RWPE2 (cell line): ENCODE measurements at regions not wholly inside any gene's neighbourhood (a gene's known extent, or its start where the extent isn't known, plus 50 kb on each side); places are given as distances from the start of the nearest gene placed in this dataset.

ENCODE experiments used
- ATAC-seq: fragments of 200-7000 bp; cut with Tn5 transposase; 3 replicates; pipeline ENCODE4 v1.9.1; 2021; ENCODE audit warnings: low read depth
- DNase-seq: peaks from one replicate; pipeline ENCODE4 v3.0.0-alpha.2; 2020; ENCODE audit warnings: low spot score
- H3K27ac ChIP-seq: fragments of 450-650 bp; 2 replicates; pipeline ENCODE4 v1.5.1; 2017; ENCODE audit warnings: mild to moderate bottlenecking; ENCODE audit not compliant: poor library complexity, severe bottlenecking
- H3K27me3 ChIP-seq: fragments of 250-450 bp; sonication (Bioruptor Pico); 2 replicates; pipeline ENCODE4 v1.5.1; 2021; ENCODE audit warnings: mild to moderate bottlenecking, moderate library complexity; ENCODE audit not compliant: insufficient read depth, poor library complexity, severe bottlenecking
- H3K36me3 ChIP-seq: fragments of 250-450 bp; sonication (Bioruptor Pico); 2 replicates; pipeline ENCODE4 v1.5.1; 2020; ENCODE audit warnings: low read depth, mild to moderate bottlenecking, moderate library complexity
- H3K4me1 ChIP-seq: fragments of 250-450 bp; sonication (Bioruptor Pico); 2 replicates; pipeline ENCODE4 v1.5.1; 2021; ENCODE audit warnings: mild to moderate bottlenecking, moderate library complexity; ENCODE audit not compliant: insufficient read depth, poor library complexity, severe bottlenecking
- H3K4me3 ChIP-seq: fragments of 250-450 bp; sonication (Bioruptor Pico); 2 replicates; pipeline ENCODE4 v1.5.1; 2021; ENCODE audit warnings: mild to moderate bottlenecking, moderate library complexity; ENCODE audit not compliant: severe bottlenecking
- H3K9me3 ChIP-seq: fragments of 250-450 bp; sonication (Bioruptor Pico); 2 replicates; pipeline ENCODE4 v1.5.1; 2021; ENCODE audit warnings: mild to moderate bottlenecking, moderate library complexity; ENCODE audit not compliant: severe bottlenecking
- CTCF ChIP-seq: fragments of 450-650 bp; IDR thresholded peaks from one replicate; pipeline ENCODE4 v1.5.1; 2017; ENCODE audit warnings: mild to moderate bottlenecking, moderate library complexity; ENCODE audit not compliant: poor library complexity, severe bottlenecking

- no peak for ATAC-seq
- H3K4me1 ChIP-seq = no peaks in the 10 kb centered on the region
- H3K9me3 ChIP-seq = no peaks in the 10 kb centered on the region
- H3K27ac ChIP-seq = no peak overlapping the region
- no peaks in the 10 kb centered on the region for H3K36me3 ChIP-seq
- no peak for TF ChIP-seq CTCF
- H3K27me3 ChIP-seq = no peaks in the 10 kb centered on the region
- no peak overlapping the region for H3K4me3 ChIP-seq
- no peak for DNase-seq
Measured at GRCh38 chr12:19065871-19066270, 63.7 kb upstream of the PLEKHA5 start.

GRCh38 chr12:19066475-19067001 is 63.0 kb upstream of the PLEKHA5 start:
- Histone ChIP-seq H3K9me3 (no peaks in the 10 kb centered on the region), H3K4me3 (no peak overlapping the region), H3K27me3 (no peaks in the 10 kb centered on the region), H3K27ac (no peak overlapping the region), H3K36me3 (no peaks in the 10 kb centered on the region), H3K4me1 (no peaks in the 10 kb centered on the region)
- no peak for DNase-seq
- TF ChIP-seq CTCF = no peak
- no peak for ATAC-seq

GRCh38 chr12:19068137-19068536 is 61.4 kb upstream of the PLEKHA5 start:
- H3K4me1 ChIP-seq = no peaks in the 10 kb centered on the region
- no peak for DNase-seq
- TF ChIP-seq CTCF = no peak
- H3K27me3 ChIP-seq = no peaks in the 10 kb centered on the region
- no peaks in the 10 kb centered on the region for H3K36me3 ChIP-seq
- H3K4me3 ChIP-seq = no peak overlapping the region
- no peak overlapping the region for H3K27ac ChIP-seq
- ATAC-seq = no peak
- no peaks in the 10 kb centered on the region for H3K9me3 ChIP-seq

- H3K36me3 ChIP-seq = no peaks in the 10 kb centered on the region
- H3K4me1 ChIP-seq = no peaks in the 10 kb centered on the region
- H3K27ac ChIP-seq = no peak overlapping the region
- H3K9me3 ChIP-seq = no peaks in the 10 kb centered on the region
- no peak for ATAC-seq
- H3K4me3 ChIP-seq = no peak overlapping the region
- H3K27me3 ChIP-seq = no peaks in the 10 kb centered on the region
- no peak for DNase-seq
- TF ChIP-seq CTCF = no peak
Measured at GRCh38 chr12:19070341-19070740, 59.2 kb upstream of the PLEKHA5 start.

- no peak overlapping the region for H3K4me3 ChIP-seq
- no peaks in the 10 kb centered on the region for H3K9me3 ChIP-seq
- H3K27me3 ChIP-seq = no peaks in the 10 kb centered on the region
- TF ChIP-seq CTCF = no peak
- H3K27ac ChIP-seq = no peak overlapping the region
- no peaks in the 10 kb centered on the region for H3K4me1 ChIP-seq
- H3K36me3 ChIP-seq = no peaks in the 10 kb centered on the region
- DNase-seq (no peak), ATAC-seq (no peak)
Measured at GRCh38 chr12:19074700-19075099, 54.8 kb upstream of the PLEKHA5 start.
